K562 (cell line): ENCODE measurements at regions not wholly inside any gene's neighbourhood (a gene's known extent, or its start where the extent isn't known, plus 50 kb on each side); places are given as distances from the start of the nearest gene placed in this dataset.

Experiments
- ATAC-seq: fragments of 200-7000 bp; cut with Tn5 transposase; 3 replicates; pipeline ENCODE4 v1.9.1; 2020; ENCODE audit warnings: moderate library complexity
- BruUV-seq: library from RNA; stranded (reverse); fragments of 400-500 nt; replicated peaks from 2 replicates; lab custom pipeline; 2021; lab: Mats Ljungman, UMichigan
- CTCF ChIA-PET: fragments of 300-600 bp; formaldehyde crosslinking; extraction: SDS; loops from one replicate; lab custom pipeline; 2021; ENCODE audit warnings: low intra/inter-chr PET ratio; lab: Yijun Ruan, JAX
- POLR2A ChIA-PET: fragments of 300-600, 350-650 bp; sonication (Branson Sonifier 250); formaldehyde crosslinking; extraction: SDS; loops from one replicate; lab custom pipeline; 2021; ENCODE audit warnings: antibody characterized with exemption, inconsistent platforms; lab: Yijun Ruan, JAX
- DNase-seq, 4 experiments: peaks; one replicate each; pipeline versions ENCODE4 v3.0.0 to v3.0.0-alpha.2; 2011 to 2018; ENCODE audit warnings: low spot score in 3 of 4, mixed read lengths in 3 of 4; ENCODE audit errors: extremely low read depth in 1 of 4
- FAIRE-seq: peaks from 2 replicates; lab custom pipeline; 2011; peaks lifted over from hg19 to GRCh38; lab: Jason Lieb, UNC
- H2AFZ ChIP-seq: 2 replicates; pipeline ENCODE4 v1.6.0; 2011; ENCODE audit warnings: low read depth, low read length, control low read depth, inconsistent platforms
- H3K27ac ChIP-seq: fragments of 200-600 bp; 3 replicates; pipeline ENCODE4 v1.8.0; 2011; ENCODE audit warnings: low read depth, mild to moderate bottlenecking, control low read depth, inconsistent platforms, low read length, moderate library complexity, mixed read lengths; ENCODE audit errors: extremely low read depth
- H3K27me3 ChIP-seq, 2 experiments: fragments of 300-600 bp in 1 of 2; 2 replicates in 1 of 2; 3 replicates in 1 of 2; pipeline versions ENCODE4 v1.6.0 to v1.8.0; 2011; ENCODE audit warnings: inconsistent platforms in 2 of 2, low read length in 2 of 2, mild to moderate bottlenecking in 1 of 2, mixed read lengths in 1 of 2, moderate library complexity in 1 of 2; ENCODE audit not compliant: control insufficient read depth in 2 of 2, insufficient read depth in 2 of 2
- H3K36me3 ChIP-seq: fragments of 300-600 bp; 3 replicates; pipeline ENCODE4 v1.8.0; 2011; ENCODE audit warnings: mild to moderate bottlenecking, low read length, inconsistent platforms; ENCODE audit not compliant: control insufficient read depth, insufficient read depth
- H3K4me1 ChIP-seq, 2 experiments: fragments of 200-600 bp in 1 of 2; replicated peaks in 1 of 2; 2 replicates in 1 of 2; 3 replicates in 1 of 2; pipeline versions ENCODE4 v1.5.1 to v1.8.0; 2011; ENCODE audit warnings: inconsistent platforms in 2 of 2, low read length in 2 of 2, mild to moderate bottlenecking in 1 of 2, mixed read lengths in 1 of 2, moderate library complexity in 1 of 2; ENCODE audit not compliant: control insufficient read depth in 2 of 2, insufficient read depth in 2 of 2
- H3K4me2 ChIP-seq: 2 replicates; pipeline ENCODE4 v1.6.1; 2011; ENCODE audit warnings: low read length, control low read depth, inconsistent platforms, mixed read lengths; ENCODE audit not compliant: insufficient read depth
- H3K4me3 ChIP-seq: fragments of 200-600 bp; sonication (generic), shearing (Covaris generic); 2 replicates; pipeline ENCODE4 v1.5.1; 2016; ENCODE audit warnings: control low read depth, inconsistent platforms
- H3K79me2 ChIP-seq: fragments of 200-600 bp; 3 replicates; pipeline ENCODE4 v1.8.0; 2011; ENCODE audit warnings: low read length, inconsistent platforms; ENCODE audit not compliant: control insufficient read depth, insufficient read depth
- H3K9ac ChIP-seq, 2 experiments: 2 replicates each; pipeline versions ENCODE4 v1.6.0 to v1.6.1; 2011; ENCODE audit warnings: low read depth in 2 of 2, low read length in 2 of 2, control low read depth in 1 of 2, inconsistent platforms in 1 of 2, mild to moderate bottlenecking in 1 of 2, mixed read lengths in 1 of 2; ENCODE audit not compliant: insufficient read depth in 1 of 2
- H3K9me1 ChIP-seq: one replicate; pipeline ENCODE4 v1.6.0; 2011; ENCODE audit warnings: inconsistent platforms, mild to moderate bottlenecking, low read length, moderate library complexity; ENCODE audit not compliant: control insufficient read depth, insufficient read depth
- H3K9me3 ChIP-seq: replicated peaks from 2 replicates; pipeline ENCODE4 v1.5.1; 2011; ENCODE audit warnings: low read depth, low read length, inconsistent platforms; ENCODE audit not compliant: control insufficient read depth, insufficient read depth
- H4K20me1 ChIP-seq: replicated peaks from 2 replicates; pipeline ENCODE4 v1.6.1; 2011; ENCODE audit warnings: low read length, inconsistent platforms, mixed read lengths; ENCODE audit not compliant: control insufficient read depth, insufficient read depth
- HIVEP1 ChIP-seq: fragments of 250-450 bp; sonication (Bioruptor Pico); IDR thresholded peaks from 2 replicates; pipeline ENCODE4 v1.4.0; 2020; ENCODE audit warnings: mild to moderate bottlenecking
- JUND ChIP-seq, 2 experiments: IDR thresholded peaks; 2 replicates in 1 of 2; 3 replicates in 1 of 2; pipeline ENCODE4 v1.6.1; 2011; ENCODE audit warnings: borderline replicate concordance in 2 of 2, low read depth in 2 of 2, low read length in 2 of 2, improper control_type of control experiment in 1 of 2, missing biosample characterization in 1 of 2, missing genetic modification characterization in 1 of 2, missing genetic modification reagents in 1 of 2
- NCOA6 ChIP-seq: fragments of 450-650 bp; IDR thresholded peaks from 2 replicates; pipeline ENCODE4 v1.6.1; 2017; ENCODE audit warnings: mild to moderate bottlenecking
- XRCC5 ChIP-seq: fragments of 200-400 bp; formaldehyde crosslinking; IDR thresholded peaks from 2 replicates; pipeline ENCODE4 v1.6.1; 2017; ENCODE audit warnings: low read depth, mild to moderate bottlenecking, low read length
- YBX1 ChIP-seq: fragments of 450-650 bp; IDR thresholded peaks from 2 replicates; pipeline ENCODE4 v1.7.1; 2016; ENCODE audit warnings: mild to moderate bottlenecking
- WGBS: fragments of 100-300 bp; shearing (Covaris generic); methylation state at CpG from one replicate; pipeline ENCODE4 v1.1.6; 2016; ENCODE audit warnings: low coverage, mixed read lengths; ENCODE audit not compliant: insufficient coverage; ENCODE audit errors: missing lambda C conversion rate; 5-methylcytosine and 5-hydroxymethylcytosine counted together
- in situ Hi-C: fragments of 300-500 bp; cut with MboI; formaldehyde crosslinking; loops from 4 replicates; pipeline ENCODE4 v1.15.0; 2018; ENCODE audit warnings: inconsistent platforms, mixed read lengths
- intact Hi-C: fragments of 100-400 bp; cut with micrococcal nuclease; formaldehyde crosslinking; loops from 2 replicates; pipeline ENCODE4 v1.14.2; 2022
- TF ChIP-seq, protein P1 (sequence below): sonication (generic); formaldehyde crosslinking; IDR thresholded peaks from 2 replicates; pipeline ENCODE4 v1.8.0; 2022; ENCODE audit warnings: mild to moderate bottlenecking, missing genetic modification reagents

DNA sequence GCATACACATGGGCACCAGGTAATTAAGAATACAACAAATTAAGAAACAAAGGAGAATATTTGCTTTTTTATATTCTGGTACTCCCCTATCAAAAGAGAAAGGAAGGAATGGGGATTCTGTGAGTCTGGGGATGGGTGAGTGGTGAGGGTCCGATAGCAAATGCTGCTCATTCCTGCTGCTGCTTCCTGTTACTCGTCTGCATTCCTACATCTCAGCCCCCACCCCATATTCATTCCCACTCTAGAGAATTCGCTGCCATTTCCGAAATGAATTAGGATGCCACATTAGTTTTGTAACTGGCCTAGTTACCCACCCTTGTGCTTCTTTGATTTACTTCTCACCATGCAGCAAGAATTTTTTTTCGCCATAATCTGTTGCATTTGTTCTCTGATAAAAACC, 1905.3 kb upstream of the PIK3C3 start:
- Histone ChIP-seq H4K20me1 (no peaks in the 10 kb centered on the region), H3K9me1 (no peaks in the 10 kb centered on the region), H3K9ac (no peak overlapping the region), H2AFZ (no peak overlapping the region), H3K4me2 (no peak overlapping the region), H3K9me3 (peaks cover 3% of the 10 kb centered on the region; the same call in 1 of the 2 replicates), H3K4me3 (no peak overlapping the region), H3K4me1 (no peaks in the 10 kb centered on the region), H3K27me3 (no peaks in the 10 kb centered on the region), H3K79me2 (no peaks in the 10 kb centered on the region), H3K27ac (no peak overlapping the region), H3K36me3 (no peaks in the 10 kb centered on the region)
- no peak for ATAC-seq
- no peak for FAIRE-seq
- TF ChIP-seq XRCC5 (no peak), NCOA6 (no peak), JUND (IDR thresholded peaks at IDR 0.05; ENCODE audit: borderline replicate concordance, low read depth, low read length) (no peak), JUND (tag; IDR thresholded peaks at IDR 0.05; ENCODE audit: borderline replicate concordance, low read depth, low read length) (no peak), YBX1 (no peak), HIVEP1 (no peak)
- TF ChIP-seq, protein P1, sequence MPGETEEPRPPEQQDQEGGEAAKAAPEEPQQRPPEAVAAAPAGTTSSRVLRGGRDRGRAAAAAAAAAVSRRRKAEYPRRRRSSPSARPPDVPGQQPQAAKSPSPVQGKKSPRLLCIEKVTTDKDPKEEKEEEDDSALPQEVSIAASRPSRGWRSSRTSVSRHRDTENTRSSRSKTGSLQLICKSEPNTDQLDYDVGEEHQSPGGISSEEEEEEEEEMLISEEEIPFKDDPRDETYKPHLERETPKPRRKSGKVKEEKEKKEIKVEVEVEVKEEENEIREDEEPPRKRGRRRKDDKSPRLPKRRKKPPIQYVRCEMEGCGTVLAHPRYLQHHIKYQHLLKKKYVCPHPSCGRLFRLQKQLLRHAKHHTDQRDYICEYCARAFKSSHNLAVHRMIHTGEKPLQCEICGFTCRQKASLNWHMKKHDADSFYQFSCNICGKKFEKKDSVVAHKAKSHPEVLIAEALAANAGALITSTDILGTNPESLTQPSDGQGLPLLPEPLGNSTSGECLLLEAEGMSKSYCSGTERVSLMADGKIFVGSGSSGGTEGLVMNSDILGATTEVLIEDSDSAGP: no peak
- DNase-seq: no peak
- POLR2A ChIA-PET: no interaction called here
- intact Hi-C loops: loop anchor here (10.0 kb wide), 1 partner anchor 75 kb away; no protein-coding TSS in a partner anchor
- BruUV-seq: no TSS peak
- CTCF ChIA-PET: no interaction called here
- WGBS: 0% methylated on average over 5 of the region's 5 CpGs
- in situ Hi-C loops: no loop called here
